ENCODE measurements at regions not wholly inside any gene's neighbourhood (a gene's known extent, or its start where the extent isn't known, plus 50 kb on each side); places are given as distances from the start of the nearest gene placed in this dataset.

- Mint-ChIP-seq H3K4me3 (no peak overlapping the region), H3K9me3 (peaks cover 0 to 5% (median 0%) of the 10 kb centered on the region in 11 donors)
- ATAC-seq = no peak
Measured at GRCh38 chr13:72122661-72123255, 255.8 kb upstream of the DACH1 start.

GRCh38 chr13:72121466-72121865, 254.5 kb upstream of the DACH1 start:
- intact Hi-C loops (cut with micrococcal nuclease) = no loop called here
- Mint-ChIP-seq H3K36me3 (no peaks in the 10 kb centered on the region), H3K4me3 (no peak overlapping the region), H3K4me1 (no peaks in the 10 kb centered on the region), H3K27ac (no peak overlapping the region), H3K27me3 (no peaks in the 10 kb centered on the region), H3K9me3 (peaks cover 0 to 8% (median 0%) of the 10 kb centered on the region in 11 donors)
- no peak for ATAC-seq
- Histone ChIP-seq H3K27ac (ENCODE audit: low read depth, low read length) (no peak overlapping the region), H3K36me3 (ENCODE audit: control insufficient read depth in 2 of 3, insufficient read depth in 3 of 3, low read length in 3 of 3) (no peaks in the 10 kb centered on the region), H3K4me3 (ENCODE audit: low read length) (no peak overlapping the region), H3K4me1 (ENCODE audit: control insufficient read depth in 2 of 2, insufficient read depth in 2 of 2, low read length in 2 of 2) (no peaks in the 10 kb centered on the region), H3K27me3 (ENCODE audit: control insufficient read depth in 2 of 2, insufficient read depth in 2 of 2, low read length in 2 of 2) (no peaks in the 10 kb centered on the region), H3K9me3 (ENCODE audit: control insufficient read depth in 2 of 3, low read length in 3 of 3) (no peaks in the 10 kb centered on the region)
- POLR2A ChIA-PET = no interaction called here
- CTCF ChIA-PET = no interaction called here
- no peak for DNase-seq

More at GRCh38 chr13:72122661-72123255, 255.8 kb upstream of the DACH1 start:
- Mint-ChIP-seq H3K27ac (no peak overlapping the region), H3K4me1 (no peaks in the 10 kb centered on the region), H3K36me3 (no peaks in the 10 kb centered on the region), H3K27me3 (no peaks in the 10 kb centered on the region)
- intact Hi-C loops (cut with micrococcal nuclease) = no loop called here
- Histone ChIP-seq H3K36me3 (ENCODE audit: control insufficient read depth in 2 of 3, insufficient read depth in 3 of 3, low read length in 3 of 3) (no peaks in the 10 kb centered on the region), H3K27me3 (ENCODE audit: control insufficient read depth in 2 of 2, insufficient read depth in 2 of 2, low read length in 2 of 2) (no peaks in the 10 kb centered on the region), H3K9me3 (ENCODE audit: control insufficient read depth in 2 of 3, low read length in 3 of 3) (no peaks in the 10 kb centered on the region), H3K27ac (ENCODE audit: low read depth, low read length) (no peak overlapping the region), H3K4me3 (ENCODE audit: low read length) (no peak overlapping the region), H3K4me1 (ENCODE audit: control insufficient read depth in 2 of 2, insufficient read depth in 2 of 2, low read length in 2 of 2) (no peaks in the 10 kb centered on the region)
- no peak for DNase-seq
- POLR2A ChIA-PET = no interaction called here
- CTCF ChIA-PET = no interaction called here

- Histone ChIP-seq H3K27me3 (ENCODE audit: control insufficient read depth in 2 of 2, insufficient read depth in 2 of 2, low read length in 2 of 2) (no peaks in the 10 kb centered on the region), H3K4me1 (ENCODE audit: control insufficient read depth in 2 of 2, insufficient read depth in 2 of 2, low read length in 2 of 2) (no peaks in the 10 kb centered on the region), H3K36me3 (ENCODE audit: control insufficient read depth in 2 of 3, insufficient read depth in 3 of 3, low read length in 3 of 3) (no peaks in the 10 kb centered on the region), H3K27ac (ENCODE audit: low read depth, low read length) (no peak overlapping the region), H3K9me3 (ENCODE audit: control insufficient read depth in 2 of 3, low read length in 3 of 3) (no peaks in the 10 kb centered on the region), H3K4me3 (ENCODE audit: low read length) (no peak overlapping the region)
- DNase-seq (no peak), ATAC-seq (no peak)
- POLR2A ChIA-PET = no interaction called here
- Mint-ChIP-seq H3K36me3 (no peaks in the 10 kb centered on the region), H3K9me3 (peaks cover 0 to 12% (median 2%) of the 10 kb centered on the region in 11 donors), H3K27me3 (no peaks in the 10 kb centered on the region), H3K27ac (no peak overlapping the region), H3K4me3 (no peak overlapping the region), H3K4me1 (no peaks in the 10 kb centered on the region)
- CTCF ChIA-PET = no interaction called here
- intact Hi-C loops (cut with micrococcal nuclease) = no loop called here
Measured at GRCh38 chr13:72120632-72121031, 253.6 kb upstream of the DACH1 start.

- no peaks in the 10 kb centered on the region for H3K36me3 ChIP-seq (ENCODE audit: control insufficient read depth in 2 of 3, insufficient read depth in 3 of 3, low read length in 3 of 3)
- no peak overlapping the region for H3K27ac Mint-ChIP-seq
- peaks cover 0 to 9% (median 2%) of the 10 kb centered on the region in 11 donors for H3K9me3 Mint-ChIP-seq
- H3K4me1 ChIP-seq (ENCODE audit: control insufficient read depth in 2 of 2, insufficient read depth in 2 of 2, low read length in 2 of 2) = no peaks in the 10 kb centered on the region
- no peak for DNase-seq
- no peak overlapping the region for H3K27ac ChIP-seq (ENCODE audit: low read depth, low read length)
- H3K4me3 ChIP-seq (ENCODE audit: low read length) = no peak overlapping the region
- ChIA-PET POLR2A (no interaction called here), CTCF (no interaction called here)
- H3K9me3 ChIP-seq (ENCODE audit: control insufficient read depth in 2 of 3, low read length in 3 of 3) = no peaks in the 10 kb centered on the region
- intact Hi-C loops (cut with micrococcal nuclease) = loop anchor here in 1 of 2 donors (1.0 kb wide), 1 partner anchor 13 kb away; no protein-coding TSS in a partner anchor
- no peak overlapping the region for H3K4me3 Mint-ChIP-seq
- ATAC-seq = no peak
- H3K36me3 Mint-ChIP-seq = no peaks in the 10 kb centered on the region
- H3K27me3 ChIP-seq (ENCODE audit: control insufficient read depth in 2 of 2, insufficient read depth in 2 of 2, low read length in 2 of 2) = no peaks in the 10 kb centered on the region
- H3K27me3 Mint-ChIP-seq = no peaks in the 10 kb centered on the region
- no peaks in the 10 kb centered on the region for H3K4me1 Mint-ChIP-seq
Measured at GRCh38 chr13:72113931-72114330, 246.9 kb upstream of the DACH1 start.

GRCh38 chr13:72113076-72113475, 246.1 kb upstream of the DACH1 start:
- Histone ChIP-seq H3K27me3 (ENCODE audit: control insufficient read depth in 2 of 2, insufficient read depth in 2 of 2, low read length in 2 of 2) (no peaks in the 10 kb centered on the region), H3K9me3 (ENCODE audit: control insufficient read depth in 2 of 3, low read length in 3 of 3) (no peaks in the 10 kb centered on the region), H3K27ac (ENCODE audit: low read depth, low read length) (no peak overlapping the region), H3K4me3 (ENCODE audit: low read length) (no peak overlapping the region), H3K36me3 (ENCODE audit: control insufficient read depth in 2 of 3, insufficient read depth in 3 of 3, low read length in 3 of 3) (no peaks in the 10 kb centered on the region), H3K4me1 (ENCODE audit: control insufficient read depth in 2 of 2, insufficient read depth in 2 of 2, low read length in 2 of 2) (no peaks in the 10 kb centered on the region)
- ChIA-PET CTCF (no interaction called here), POLR2A (no interaction called here)
- Mint-ChIP-seq H3K4me1 (no peaks in the 10 kb centered on the region), H3K9me3 (peaks cover 0 to 9% (median 3%) of the 10 kb centered on the region in 11 donors), H3K27ac (no peak overlapping the region), H3K36me3 (no peaks in the 10 kb centered on the region), H3K27me3 (no peaks in the 10 kb centered on the region), H3K4me3 (no peak overlapping the region)
- no peak for ATAC-seq
- intact Hi-C loops (cut with micrococcal nuclease) = no loop called here
- no peak for DNase-seq

GRCh38 chr13:72112216-72112615, 245.2 kb upstream of the DACH1 start:
- Mint-ChIP-seq H3K36me3 (no peaks in the 10 kb centered on the region), H3K4me1 (no peaks in the 10 kb centered on the region), H3K9me3 (peaks cover 0 to 8% (median 2%) of the 10 kb centered on the region in 11 donors), H3K27me3 (no peaks in the 10 kb centered on the region), H3K4me3 (no peak overlapping the region), H3K27ac (no peak overlapping the region)
- H3K9me3 ChIP-seq (ENCODE audit: control insufficient read depth in 2 of 3, low read length in 3 of 3) = no peaks in the 10 kb centered on the region
- ATAC-seq (no peak), DNase-seq (no peak)
- intact Hi-C loops (cut with micrococcal nuclease) = no loop called here
- no peak overlapping the region for H3K27ac ChIP-seq (ENCODE audit: low read depth, low read length)
- ChIA-PET CTCF (no interaction called here), POLR2A (no interaction called here)
- H3K27me3 ChIP-seq (ENCODE audit: control insufficient read depth in 2 of 2, insufficient read depth in 2 of 2, low read length in 2 of 2) = no peaks in the 10 kb centered on the region
- H3K4me3 ChIP-seq (ENCODE audit: low read length) = no peak overlapping the region
- no peaks in the 10 kb centered on the region for H3K36me3 ChIP-seq (ENCODE audit: control insufficient read depth in 2 of 3, insufficient read depth in 3 of 3, low read length in 3 of 3)
- H3K4me1 ChIP-seq (ENCODE audit: control insufficient read depth in 2 of 2, insufficient read depth in 2 of 2, low read length in 2 of 2) = no peaks in the 10 kb centered on the region

- Mint-ChIP-seq H3K9me3 (peaks cover 0 to 14% (median 4%) of the 10 kb centered on the region in 11 donors), H3K27ac (no peak overlapping the region), H3K4me1 (no peaks in the 10 kb centered on the region), H3K4me3 (no peak overlapping the region), H3K27me3 (no peaks in the 10 kb centered on the region), H3K36me3 (no peaks in the 10 kb centered on the region)
- no peak for DNase-seq
- H3K27me3 ChIP-seq (ENCODE audit: control insufficient read depth in 2 of 2, insufficient read depth in 2 of 2, low read length in 2 of 2) = no peaks in the 10 kb centered on the region
- no peak for ATAC-seq
- CTCF ChIA-PET = no interaction called here
- H3K4me1 ChIP-seq (ENCODE audit: control insufficient read depth in 2 of 2, insufficient read depth in 2 of 2, low read length in 2 of 2) = no peaks in the 10 kb centered on the region
- H3K36me3 ChIP-seq (ENCODE audit: control insufficient read depth in 2 of 3, insufficient read depth in 3 of 3, low read length in 3 of 3) = no peaks in the 10 kb centered on the region
- POLR2A ChIA-PET = no interaction called here
- H3K4me3 ChIP-seq (ENCODE audit: low read length) = no peak overlapping the region
- no peaks in the 10 kb centered on the region for H3K9me3 ChIP-seq (ENCODE audit: control insufficient read depth in 2 of 3, low read length in 3 of 3)
- intact Hi-C loops (cut with micrococcal nuclease) = no loop called here
- H3K27ac ChIP-seq (ENCODE audit: low read depth, low read length) = no peak overlapping the region
Measured at GRCh38 chr13:72109863-72110262, 242.9 kb upstream of the DACH1 start.

Measured in naive thymus-derived CD4-positive, alpha-beta T cell (primary cell).